H1 (cell line): ENCODE measurements at regions not wholly inside any gene's neighbourhood (a gene's known extent, or its start where the extent isn't known, plus 50 kb on each side); places are given as distances from the start of the nearest gene placed in this dataset.

ENCODE experiments used
- CBX8 ChIP-seq: fragments of 300-800, 300-1000 bp; sonication (generic); IDR thresholded peaks from 2 replicates; pipeline ENCODE4 v1.7.1; 2016; ENCODE audit warnings: low read depth, low read length, borderline replicate concordance
- EZH2 ChIP-seq: fragments of 200-600 bp; sonication (generic); IDR thresholded peaks from 2 replicates; pipeline ENCODE4 v1.7.1; 2012; ENCODE audit warnings: low read depth, mild to moderate bottlenecking, moderate library complexity, low read length, inconsistent platforms; ENCODE audit not compliant: severe bottlenecking
- HDAC2 ChIP-seq, 2 experiments: fragments of 300-600 bp in 1 of 2; sonication (generic) in 1 of 2; IDR thresholded peaks; 2 replicates each; pipeline ENCODE4 v1.6.1; 2011 to 2012; ENCODE audit warnings: low read depth in 2 of 2, low read length in 2 of 2, mild to moderate bottlenecking in 2 of 2, moderate library complexity in 2 of 2, borderline replicate concordance in 1 of 2, inconsistent platforms in 1 of 2
- RNF2 ChIP-seq: fragments of 200-900, 300-1000 bp; sonication (generic); IDR thresholded peaks from 2 replicates; pipeline ENCODE4 v1.7.1; 2016; ENCODE audit warnings: borderline replicate concordance, low read depth, mild to moderate bottlenecking, antibody characterized with exemption, low read length; ENCODE audit not compliant: poor library complexity, severe bottlenecking; ENCODE audit errors: missing control alignments
- SAP30 ChIP-seq: fragments of 300-600 bp; sonication (generic); IDR thresholded peaks from 2 replicates; pipeline ENCODE4 v1.7.1; 2012; ENCODE audit warnings: low read length, moderate library complexity, mild to moderate bottlenecking, inconsistent platforms; ENCODE audit not compliant: insufficient read depth, insufficient replicate concordance

DNA sequence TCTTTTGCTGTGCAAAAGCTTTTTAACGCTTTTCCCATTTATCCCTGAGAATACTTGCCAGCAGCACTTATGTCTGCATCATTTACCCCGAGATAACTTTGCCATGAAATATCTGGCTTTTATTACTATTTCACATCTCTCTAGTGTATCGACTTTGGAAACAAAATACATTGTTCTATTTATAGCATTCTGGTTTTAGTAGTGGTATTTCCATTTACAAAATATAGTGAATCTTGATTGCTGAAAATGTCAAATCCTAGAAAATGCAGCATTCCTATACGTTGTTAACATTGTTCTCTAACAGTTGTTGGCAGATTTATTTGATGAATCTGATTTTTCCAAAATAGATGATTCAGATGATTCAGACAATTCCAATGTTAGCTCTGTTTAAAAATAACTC, 189.3 kb upstream of the SPRY2 start (continued):
- no peak for TF ChIP-seq RNF2
- no peak for TF ChIP-seq HDAC2 (IDR thresholded peaks at IDR 0.05; ENCODE audit: borderline replicate concordance in 1 of 2, low read depth in 2 of 2, low read length in 2 of 2)
- no peak for TF ChIP-seq EZH2
- TF ChIP-seq SAP30 = no peak
- no peak for TF ChIP-seq CBX8
- TF ChIP-seq, all 59 proteins: peak for 0
